SU-DHL-6 (cell line): ENCODE measurements at regions not wholly inside any gene's neighbourhood (a gene's known extent, or its start where the extent isn't known, plus 50 kb on each side); places are given as distances from the start of the nearest gene placed in this dataset.
"Not testable (repeated sequence)": the region's sequence is repeated elsewhere in the genome, so short reads cannot be mapped to it uniquely, and the experiment has no call there.

Experiments used
- H2AFZ ChIP-seq: fragments of 200-600 bp; sonication (generic); 2 replicates; pipeline ENCODE4 v1.6.1; 2014; ENCODE audit warnings: low read depth, mild to moderate bottlenecking, moderate library complexity, mixed read lengths, antibody characterized with exemption, low read length; ENCODE audit not compliant: severe bottlenecking
- H3F3A ChIP-seq: fragments of 200-600 bp; shearing (Covaris generic); 2 replicates; pipeline ENCODE4 v1.6.0; 2016; ENCODE audit warnings: antibody characterized with exemption, mild to moderate bottlenecking; ENCODE audit not compliant: insufficient read depth
- H3K27ac ChIP-seq: fragments of 200-600 bp; sonication (generic); 2 replicates; pipeline ENCODE4 v1.5.1; 2016; ENCODE audit warnings: low read depth, mild to moderate bottlenecking, low read length, moderate library complexity, mixed read lengths
- H3K27me3 ChIP-seq: fragments of 200-600 bp; sonication (generic), shearing (Covaris generic); 2 replicates; pipeline ENCODE4 v1.6.0; 2014; ENCODE audit warnings: mild to moderate bottlenecking, low read length
- H3K36me3 ChIP-seq: fragments of 200-600 bp; sonication (generic); 2 replicates; pipeline ENCODE4 v1.6.1; 2014; ENCODE audit warnings: mild to moderate bottlenecking, low read length, mixed read lengths
- H3K4me2 ChIP-seq: fragments of 300-600, 200-600 bp; shearing (Covaris generic), sonication (generic); 2 replicates; pipeline ENCODE4 v1.6.0; 2014; ENCODE audit warnings: low read length, low read depth, mild to moderate bottlenecking; ENCODE audit not compliant: poor library complexity, severe bottlenecking
- H3K4me3 ChIP-seq: fragments of 200-600 bp; sonication (generic); 2 replicates; pipeline ENCODE4 v1.5.1; 2014; ENCODE audit warnings: antibody characterized with exemption, low read length, mild to moderate bottlenecking, mixed read lengths; ENCODE audit not compliant: insufficient read depth, poor library complexity, severe bottlenecking
- H3K79me2 ChIP-seq: fragments of 200-600 bp; sonication (generic); 2 replicates; pipeline ENCODE4 v1.6.1; 2014; ENCODE audit warnings: mild to moderate bottlenecking, low read length, moderate library complexity; ENCODE audit not compliant: insufficient read depth
- H3K9ac ChIP-seq: fragments of 200-600 bp; sonication (generic); 2 replicates; pipeline ENCODE4 v1.7.0; 2014; ENCODE audit warnings: mild to moderate bottlenecking, low read length
- H3K9me2 ChIP-seq: fragments of 200-600 bp; sonication (generic); replicated peaks from 2 replicates; pipeline ENCODE4 v1.6.1; 2014; ENCODE audit warnings: low read length; ENCODE audit not compliant: insufficient read depth
- H3K9me3 ChIP-seq: fragments of 200-600 bp; sonication (generic); 2 replicates; pipeline ENCODE4 v1.6.1; 2014; ENCODE audit warnings: low read length, mixed read lengths; ENCODE audit not compliant: insufficient read depth
- H4K20me1 ChIP-seq: fragments of 200-600 bp; sonication (generic); 2 replicates; pipeline ENCODE4 v1.6.1; 2014; ENCODE audit warnings: low read depth, mild to moderate bottlenecking, antibody characterized with exemption, low read length, moderate library complexity, mixed read lengths
- EZH2phosphoT487 ChIP-seq: fragments of 200-600 bp; sonication (generic), shearing (Covaris generic); conservative IDR thresholded peaks from 2 replicates; pipeline ENCODE4 v1.6.1; 2018; ENCODE audit warnings: mild to moderate bottlenecking, antibody characterized with exemption, low read length, moderate library complexity, mixed read lengths
- TF ChIP-seq, protein P1 (sequence below): fragments of 200-600 bp; sonication (generic); IDR thresholded peaks from one replicate; pipeline ENCODE4 v1.5.1; 2017; ENCODE audit warnings: antibody characterized with exemption, mild to moderate bottlenecking, low read length, moderate library complexity; ENCODE audit not compliant: insufficient read depth, poor library complexity, severe bottlenecking

DNA sequence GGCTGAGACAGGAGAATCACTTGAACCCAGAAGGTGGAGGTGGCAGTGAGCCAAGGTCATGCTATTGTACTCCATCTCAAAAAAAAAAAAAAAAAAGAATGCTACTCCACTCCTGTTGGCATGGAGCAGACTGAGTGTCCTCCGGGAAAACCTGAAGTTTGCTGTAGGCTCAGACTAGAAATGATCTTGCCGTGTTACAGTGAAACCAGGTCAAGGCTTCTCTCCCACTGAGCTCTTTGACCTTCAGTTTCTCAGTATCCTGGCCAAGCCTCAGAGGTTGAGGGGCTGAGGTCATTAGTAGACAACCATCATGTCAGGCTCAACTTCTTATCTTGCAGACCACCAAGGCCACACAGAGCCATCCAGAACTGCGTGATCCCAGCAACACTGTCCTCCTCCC lies 348.6 kb upstream of the ZNF32 start:
- Histone ChIP-seq H3K4me3 (no peak overlapping the region), H3K27me3 (no peaks in the 10 kb centered on the region), H2AFZ (no peak overlapping the region), H3K36me3 (no peaks in the 10 kb centered on the region), H3K79me2 (no peaks in the 10 kb centered on the region), H3K27ac (no peak overlapping the region), H3K9me3 (peaks cover 3% of the 10 kb centered on the region; the same call in 1 of the 2 replicates), H4K20me1 (no peaks in the 10 kb centered on the region), H3K9ac (no peak overlapping the region), H3K4me2 (no peak overlapping the region), H3K9me2 (no peaks in the 10 kb centered on the region), H3F3A (no peaks in the 10 kb centered on the region)
- TF ChIP-seq, protein P1, sequence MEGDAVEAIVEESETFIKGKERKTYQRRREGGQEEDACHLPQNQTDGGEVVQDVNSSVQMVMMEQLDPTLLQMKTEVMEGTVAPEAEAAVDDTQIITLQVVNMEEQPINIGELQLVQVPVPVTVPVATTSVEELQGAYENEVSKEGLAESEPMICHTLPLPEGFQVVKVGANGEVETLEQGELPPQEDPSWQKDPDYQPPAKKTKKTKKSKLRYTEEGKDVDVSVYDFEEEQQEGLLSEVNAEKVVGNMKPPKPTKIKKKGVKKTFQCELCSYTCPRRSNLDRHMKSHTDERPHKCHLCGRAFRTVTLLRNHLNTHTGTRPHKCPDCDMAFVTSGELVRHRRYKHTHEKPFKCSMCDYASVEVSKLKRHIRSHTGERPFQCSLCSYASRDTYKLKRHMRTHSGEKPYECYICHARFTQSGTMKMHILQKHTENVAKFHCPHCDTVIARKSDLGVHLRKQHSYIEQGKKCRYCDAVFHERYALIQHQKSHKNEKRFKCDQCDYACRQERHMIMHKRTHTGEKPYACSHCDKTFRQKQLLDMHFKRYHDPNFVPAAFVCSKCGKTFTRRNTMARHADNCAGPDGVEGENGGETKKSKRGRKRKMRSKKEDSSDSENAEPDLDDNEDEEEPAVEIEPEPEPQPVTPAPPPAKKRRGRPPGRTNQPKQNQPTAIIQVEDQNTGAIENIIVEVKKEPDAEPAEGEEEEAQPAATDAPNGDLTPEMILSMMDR: no peak
- TF ChIP-seq EZH2phosphoT487: no peak

- Histone ChIP-seq H3F3A (no peaks in the 10 kb centered on the region), H3K4me2 (no peak overlapping the region), H3K9me3 (peaks cover 3% of the 10 kb centered on the region; the same call in 1 of the 2 replicates), H2AFZ (no peak overlapping the region), H3K79me2 (no peaks in the 10 kb centered on the region), H3K36me3 (no peaks in the 10 kb centered on the region), H3K27ac (no peak overlapping the region), H3K9ac (no peak overlapping the region), H3K9me2 (no peaks in the 10 kb centered on the region), H4K20me1 (no peaks in the 10 kb centered on the region), H3K27me3 (no peaks in the 10 kb centered on the region), H3K4me3 (no peak overlapping the region)
- TF ChIP-seq, protein P1: no peak
- TF ChIP-seq EZH2phosphoT487: no peak
Observed at GRCh38 chr10:43994539-43994938, 345.9 kb upstream of the ZNF32 start.

DNA sequence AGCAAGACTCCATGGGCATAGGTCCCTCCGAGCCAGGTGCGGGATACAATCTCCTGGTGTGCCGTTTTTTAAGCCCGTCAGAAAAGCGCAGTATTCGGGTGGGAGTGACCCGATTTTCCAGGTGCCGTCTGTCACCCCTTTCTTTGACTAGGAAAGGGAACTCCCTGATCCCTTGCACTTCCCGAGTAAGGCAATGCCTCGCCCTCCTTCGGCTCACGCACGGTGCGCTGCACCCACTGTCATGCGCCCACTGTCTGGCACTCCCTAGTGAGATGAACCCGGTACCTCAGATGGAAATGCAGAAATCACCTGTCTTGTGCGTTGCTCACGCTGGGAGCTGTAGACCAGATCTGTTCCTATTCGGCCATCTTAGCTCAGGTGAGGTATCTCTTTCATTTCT lies 344.1 kb upstream of the ZNF32 start:
- H3K27ac ChIP-seq, H2AFZ ChIP-seq, H3K9ac ChIP-seq, H3K79me2 ChIP-seq, H3K36me3 ChIP-seq, H3K27me3 ChIP-seq, H3K4me2 ChIP-seq, H3K4me3 ChIP-seq, H3K9me3 ChIP-seq, H3F3A ChIP-seq, H3K9me2 ChIP-seq, H4K20me1 ChIP-seq: not testable (repeated sequence)

- TF ChIP-seq, protein P1: no peak
- TF ChIP-seq EZH2phosphoT487: no peak
- H3K9ac ChIP-seq: no peak overlapping the region
- H3K4me2 ChIP-seq: no peak overlapping the region
- H4K20me1 ChIP-seq: no peaks in the 10 kb centered on the region
- no peak overlapping the region for H3K4me3 ChIP-seq
- no peaks in the 10 kb centered on the region for H3K27me3 ChIP-seq
- H3K36me3 ChIP-seq: no peaks in the 10 kb centered on the region
- no peak overlapping the region for H3K27ac ChIP-seq
- H2AFZ ChIP-seq: no peak overlapping the region
- no peaks in the 10 kb centered on the region for H3K9me3 ChIP-seq
- H3F3A ChIP-seq: no peaks in the 10 kb centered on the region
- no peaks in the 10 kb centered on the region for H3K9me2 ChIP-seq
- no peaks in the 10 kb centered on the region for H3K79me2 ChIP-seq
Observed at GRCh38 chr10:43986374-43986773, 337.7 kb upstream of the ZNF32 start.
